ENCODE measurements at regions not wholly inside any gene's neighbourhood (a gene's known extent, or its start where the extent isn't known, plus 50 kb on each side); places are given as distances from the start of the nearest gene placed in this dataset.

DNA sequence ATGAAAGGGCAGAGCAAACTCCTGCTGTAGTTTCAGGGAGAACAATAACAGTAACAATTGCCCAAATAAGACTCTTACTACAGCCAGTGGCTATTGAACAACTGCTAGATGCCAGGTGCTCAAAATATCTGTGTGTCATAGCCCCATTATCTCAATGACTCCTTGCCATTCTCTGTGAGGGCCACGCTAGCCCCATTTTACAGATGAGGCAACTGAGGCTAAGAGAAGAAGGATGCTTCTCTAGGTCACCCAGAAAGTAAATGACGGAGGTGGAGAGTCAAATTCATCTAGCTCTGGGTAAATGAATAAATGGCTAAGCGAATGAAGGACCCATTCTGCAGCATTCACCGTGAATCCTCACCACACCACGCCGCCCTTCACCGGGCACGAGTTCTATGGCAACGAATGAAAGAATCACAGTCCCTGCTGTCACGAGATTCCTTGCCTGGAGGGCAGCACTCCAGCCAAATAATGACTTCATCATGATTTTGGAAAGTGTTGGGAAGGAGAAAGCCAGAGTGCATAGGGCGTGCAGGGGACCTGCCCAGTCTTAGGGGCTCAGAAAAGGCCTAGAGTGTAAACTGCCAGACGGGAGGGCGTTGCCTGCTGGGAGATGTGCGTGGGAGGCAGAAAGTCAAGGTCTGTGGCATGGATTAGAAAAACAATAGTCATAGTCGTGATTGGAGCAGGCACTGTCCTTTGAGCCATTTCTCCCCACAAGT, 147.2 kb downstream of the C9orf50 start:
- TF ChIP-seq, protein P1, sequence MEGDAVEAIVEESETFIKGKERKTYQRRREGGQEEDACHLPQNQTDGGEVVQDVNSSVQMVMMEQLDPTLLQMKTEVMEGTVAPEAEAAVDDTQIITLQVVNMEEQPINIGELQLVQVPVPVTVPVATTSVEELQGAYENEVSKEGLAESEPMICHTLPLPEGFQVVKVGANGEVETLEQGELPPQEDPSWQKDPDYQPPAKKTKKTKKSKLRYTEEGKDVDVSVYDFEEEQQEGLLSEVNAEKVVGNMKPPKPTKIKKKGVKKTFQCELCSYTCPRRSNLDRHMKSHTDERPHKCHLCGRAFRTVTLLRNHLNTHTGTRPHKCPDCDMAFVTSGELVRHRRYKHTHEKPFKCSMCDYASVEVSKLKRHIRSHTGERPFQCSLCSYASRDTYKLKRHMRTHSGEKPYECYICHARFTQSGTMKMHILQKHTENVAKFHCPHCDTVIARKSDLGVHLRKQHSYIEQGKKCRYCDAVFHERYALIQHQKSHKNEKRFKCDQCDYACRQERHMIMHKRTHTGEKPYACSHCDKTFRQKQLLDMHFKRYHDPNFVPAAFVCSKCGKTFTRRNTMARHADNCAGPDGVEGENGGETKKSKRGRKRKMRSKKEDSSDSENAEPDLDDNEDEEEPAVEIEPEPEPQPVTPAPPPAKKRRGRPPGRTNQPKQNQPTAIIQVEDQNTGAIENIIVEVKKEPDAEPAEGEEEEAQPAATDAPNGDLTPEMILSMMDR (IDR thresholded peaks at IDR 0.05; ENCODE audit: extremely low read depth in 1 of 2, insufficient read depth in 1 of 2, low read depth in 1 of 2, low read length in 2 of 2) = no peak
- TF ChIP-seq POLR2A (IDR thresholded peaks at IDR 0.05; ENCODE audit: low read depth, low read length) (no peak), EZH2 (IDR thresholded peaks at IDR 0.05; ENCODE audit: borderline replicate concordance, low read depth, low read length, severe bottlenecking) (no peak), POLR2AphosphoS5 (IDR thresholded peaks at IDR 0.05; ENCODE audit: insufficient read depth, low read depth, low read length) (no peak), MYC (IDR thresholded peaks at IDR 0.05; ENCODE audit: low read depth, low read length) (no peak)

Data from endothelial cell of umbilical vein (primary cell).